ENCODE measurements at regions not wholly inside any gene's neighbourhood (a gene's known extent, or its start where the extent isn't known, plus 50 kb on each side); places are given as distances from the start of the nearest gene placed in this dataset.

- no peak overlapping the region for H3K27ac ChIP-seq
- H3K27me3 ChIP-seq: no peaks in the 10 kb centered on the region
- H3K4me3 ChIP-seq: no peak overlapping the region
- no peak for DNase-seq (ENCODE audit: low spot score)
- H3K9me3 ChIP-seq: peaks cover 0 to 8% of the 10 kb centered on the region in 2 donors
- no peaks in the 10 kb centered on the region for H3K36me3 ChIP-seq
- TF ChIP-seq, protein P1, sequence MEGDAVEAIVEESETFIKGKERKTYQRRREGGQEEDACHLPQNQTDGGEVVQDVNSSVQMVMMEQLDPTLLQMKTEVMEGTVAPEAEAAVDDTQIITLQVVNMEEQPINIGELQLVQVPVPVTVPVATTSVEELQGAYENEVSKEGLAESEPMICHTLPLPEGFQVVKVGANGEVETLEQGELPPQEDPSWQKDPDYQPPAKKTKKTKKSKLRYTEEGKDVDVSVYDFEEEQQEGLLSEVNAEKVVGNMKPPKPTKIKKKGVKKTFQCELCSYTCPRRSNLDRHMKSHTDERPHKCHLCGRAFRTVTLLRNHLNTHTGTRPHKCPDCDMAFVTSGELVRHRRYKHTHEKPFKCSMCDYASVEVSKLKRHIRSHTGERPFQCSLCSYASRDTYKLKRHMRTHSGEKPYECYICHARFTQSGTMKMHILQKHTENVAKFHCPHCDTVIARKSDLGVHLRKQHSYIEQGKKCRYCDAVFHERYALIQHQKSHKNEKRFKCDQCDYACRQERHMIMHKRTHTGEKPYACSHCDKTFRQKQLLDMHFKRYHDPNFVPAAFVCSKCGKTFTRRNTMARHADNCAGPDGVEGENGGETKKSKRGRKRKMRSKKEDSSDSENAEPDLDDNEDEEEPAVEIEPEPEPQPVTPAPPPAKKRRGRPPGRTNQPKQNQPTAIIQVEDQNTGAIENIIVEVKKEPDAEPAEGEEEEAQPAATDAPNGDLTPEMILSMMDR (IDR thresholded peaks at IDR 0.05): no peak
- no peaks in the 10 kb centered on the region for H3K4me1 ChIP-seq
Measured at GRCh38 chr4:102423375-102423774, 77.8 kb upstream of the NFKB1 start.

- H3K36me3 ChIP-seq: no peaks in the 10 kb centered on the region
- no peak for DNase-seq (ENCODE audit: low spot score)
- H3K27ac ChIP-seq: no peak overlapping the region
- H3K4me1 ChIP-seq: no peaks in the 10 kb centered on the region
- no peak overlapping the region for H3K4me3 ChIP-seq
- TF ChIP-seq, protein P1 (IDR thresholded peaks at IDR 0.05): no peak
- no peaks in the 10 kb centered on the region for H3K27me3 ChIP-seq
- peaks cover 0 to 8% of the 10 kb centered on the region in 2 donors for H3K9me3 ChIP-seq
Measured at GRCh38 chr4:102427371-102427998, 73.7 kb upstream of the NFKB1 start.

DNA sequence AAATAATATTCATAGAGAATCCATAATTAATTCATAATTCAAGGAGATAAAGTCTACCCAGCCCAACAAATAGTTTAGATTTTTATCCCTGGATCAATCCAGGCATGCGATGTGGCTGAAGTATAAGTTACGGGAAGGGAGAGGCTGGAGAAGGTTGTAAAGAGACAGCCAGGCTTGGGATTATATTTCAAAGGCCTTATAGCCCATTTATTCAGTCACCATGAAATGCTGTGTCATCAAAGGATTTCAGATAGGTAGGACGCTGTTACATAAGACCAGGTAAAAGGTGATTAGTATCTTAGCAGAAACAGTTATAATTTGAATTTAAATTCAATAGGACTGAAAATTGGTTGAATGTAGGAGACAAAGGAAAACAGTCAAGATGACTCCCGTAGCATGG, 73.0 kb upstream of the NFKB1 start:
- peaks cover 0 to 1% of the 10 kb centered on the region in 2 donors for H3K9me3 ChIP-seq
- no peak for DNase-seq (ENCODE audit: low spot score)

DNA sequence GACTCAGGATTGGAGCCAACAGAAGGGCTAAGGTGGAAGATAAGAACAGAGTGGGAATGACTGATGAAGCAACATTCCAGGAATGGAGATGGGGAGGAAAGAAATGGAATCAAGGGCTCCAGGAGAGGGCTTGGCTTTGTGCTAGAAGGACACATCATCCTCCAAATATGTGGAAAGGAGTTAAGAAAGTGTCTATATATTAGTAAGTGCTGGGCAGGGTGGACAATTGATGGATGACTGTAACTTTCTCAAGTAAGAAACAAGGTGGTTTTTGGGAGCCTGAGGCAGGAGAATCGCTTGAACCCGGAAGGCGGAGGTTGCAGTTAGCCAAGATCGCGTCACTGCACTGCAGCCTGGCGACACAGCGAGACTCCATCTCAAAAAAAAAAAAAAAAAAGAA, 71.6 kb upstream of the NFKB1 start:
- no peak overlapping the region for H3K4me3 ChIP-seq
- H3K27ac ChIP-seq: no peak overlapping the region
- no peak for DNase-seq (ENCODE audit: low spot score)
- TF ChIP-seq, protein P1 (IDR thresholded peaks at IDR 0.05): no peak
- H3K4me1 ChIP-seq: no peaks in the 10 kb centered on the region
- no peaks in the 10 kb centered on the region for H3K27me3 ChIP-seq
- H3K9me3 ChIP-seq: no peaks in the 10 kb centered on the region
- H3K36me3 ChIP-seq: no peaks in the 10 kb centered on the region

More for the DNA sequence above, 73.0 kb upstream of the NFKB1 start:
- H3K4me1 ChIP-seq: no peaks in the 10 kb centered on the region
- H3K4me3 ChIP-seq: no peak overlapping the region
- no peaks in the 10 kb centered on the region for H3K27me3 ChIP-seq
- no peaks in the 10 kb centered on the region for H3K36me3 ChIP-seq
- no peak overlapping the region for H3K27ac ChIP-seq
- TF ChIP-seq, protein P1 (IDR thresholded peaks at IDR 0.05): no peak

GRCh38 chr4:102430461-102430910, 70.7 kb upstream of the NFKB1 start:
- H3K9me3 ChIP-seq: no peaks in the 10 kb centered on the region
- DNase-seq (ENCODE audit: low spot score): no peak
- H3K4me3 ChIP-seq: peak overlapping the region; percentile 44 to 61
- H3K36me3 ChIP-seq: no peaks in the 10 kb centered on the region
- H3K27me3 ChIP-seq: no peaks in the 10 kb centered on the region
- H3K27ac ChIP-seq: peak overlapping the region; percentile 38 to 66
- H3K4me1 ChIP-seq: no peaks in the 10 kb centered on the region
- TF ChIP-seq, protein P1 (IDR thresholded peaks at IDR 0.05): no peak

DNA sequence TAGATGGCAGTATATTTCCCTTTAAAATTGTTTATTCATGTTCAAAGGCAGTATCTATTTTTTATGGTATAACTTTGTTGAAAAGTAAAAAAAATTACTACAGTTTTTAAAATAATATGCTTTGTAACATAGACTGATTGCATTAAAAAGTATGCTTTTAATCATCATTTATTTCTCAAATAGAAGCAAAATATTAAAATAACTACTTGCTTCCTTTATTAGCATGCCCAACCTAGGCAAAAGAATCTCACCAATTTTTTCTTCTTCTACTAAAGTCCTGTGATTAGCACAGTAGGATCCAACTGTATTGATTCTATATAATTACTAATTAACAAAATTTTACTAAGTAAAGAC, 69.6 kb upstream of the NFKB1 start:
- Histone ChIP-seq H3K27me3 (no peaks in the 10 kb centered on the region), H3K9me3 (no peaks in the 10 kb centered on the region), H3K4me1 (no peaks in the 10 kb centered on the region), H3K36me3 (no peaks in the 10 kb centered on the region), H3K27ac (peak overlapping the region; percentile 38 to 66), H3K4me3 (peak overlapping the region; percentile 44 to 61)
- no peak for DNase-seq (ENCODE audit: low spot score)
- TF ChIP-seq, protein P1 (IDR thresholded peaks at IDR 0.05): no peak

Data from right atrium auricular region (tissue), 2 donors.